Neuronal stem cell (in vitro differentiated cells): ENCODE measurements at regions not wholly inside any gene's neighbourhood (a gene's known extent, or its start where the extent isn't known, plus 50 kb on each side); places are given as distances from the start of the nearest gene placed in this dataset.

Experiments
- DNase-seq: peaks from one replicate; pipeline ENCODE4 v3.0.0-alpha.2; 2013; ENCODE audit warnings: low spot score
- H2AFZ ChIP-seq: one replicate; pipeline ENCODE4 v1.6.1; 2013; ENCODE audit warnings: mild to moderate bottlenecking, low read length, inconsistent platforms
- H2AK5ac ChIP-seq: 2 replicates; pipeline ENCODE4 v1.6.1; 2013; ENCODE audit warnings: low read depth, mild to moderate bottlenecking, inconsistent platforms, low read length, moderate library complexity, mixed read lengths
- H2BK120ac ChIP-seq: 2 replicates; pipeline ENCODE4 v1.6.1; 2013; ENCODE audit warnings: low read depth, mild to moderate bottlenecking, inconsistent platforms, low read length, moderate library complexity, mixed read lengths
- H2BK12ac ChIP-seq: one replicate; pipeline ENCODE4 v1.6.1; 2013; ENCODE audit warnings: low read length, inconsistent platforms
- H2BK15ac ChIP-seq: 2 replicates; pipeline ENCODE4 v1.6.1; 2013; ENCODE audit warnings: mild to moderate bottlenecking, low read length, inconsistent platforms, mixed read lengths
- H2BK5ac ChIP-seq: one replicate; pipeline ENCODE4 v1.6.1; 2013; ENCODE audit warnings: inconsistent platforms, mild to moderate bottlenecking, low read length, moderate library complexity
- H3K14ac ChIP-seq: one replicate; pipeline ENCODE4 v1.6.1; 2013; ENCODE audit warnings: low read length, inconsistent platforms
- H3K18ac ChIP-seq: 2 replicates; pipeline ENCODE4 v1.6.1; 2013; ENCODE audit warnings: low read length, inconsistent platforms
- H3K23ac ChIP-seq: 2 replicates; pipeline ENCODE4 v1.6.1; 2013; ENCODE audit warnings: low read depth, mild to moderate bottlenecking, mixed read lengths, low read length, inconsistent platforms; ENCODE audit not compliant: poor library complexity
- H3K27ac ChIP-seq: replicated peaks from 3 replicates; pipeline ENCODE4 v1.5.1; 2013; ENCODE audit warnings: low read length, inconsistent platforms
- H3K27me3 ChIP-seq, 3 experiments: 2 replicates each; pipeline ENCODE4 v1.6.1; 2013; ENCODE audit warnings: low read length in 3 of 3, mild to moderate bottlenecking in 2 of 3, inconsistent platforms in 1 of 3, low read depth in 1 of 3, mixed read lengths in 1 of 3, moderate library complexity in 1 of 3; ENCODE audit not compliant: control insufficient read depth in 3 of 3, insufficient read depth in 3 of 3
- H3K36me3 ChIP-seq, 2 donors: replicated peaks in 1 of 2; 2 replicates each; pipeline ENCODE4 v1.6.1; 2013; ENCODE audit warnings: low read length in 2 of 2; ENCODE audit not compliant: control insufficient read depth in 2 of 2, insufficient read depth in 2 of 2
- H3K4ac ChIP-seq: 2 replicates; pipeline ENCODE4 v1.6.1; 2013; ENCODE audit warnings: inconsistent platforms, mild to moderate bottlenecking, low read length, moderate library complexity
- H3K4me1 ChIP-seq, 2 donors: 1 replicate in 1 of 2; 2 replicates in 1 of 2; pipeline ENCODE4 v1.6.1; 2013; ENCODE audit warnings: low read length in 2 of 2, low read depth in 1 of 2; ENCODE audit not compliant: control insufficient read depth in 2 of 2, insufficient read depth in 1 of 2
- H3K4me2 ChIP-seq: one replicate; pipeline ENCODE4 v1.6.1; 2013; ENCODE audit warnings: mild to moderate bottlenecking, low read length, inconsistent platforms; ENCODE audit not compliant: insufficient read depth, poor library complexity, severe bottlenecking
- H3K4me3 ChIP-seq, 2 donors: 2 replicates each; pipeline ENCODE4 v1.5.1; 2013; ENCODE audit warnings: low read length in 2 of 2, mild to moderate bottlenecking in 2 of 2, inconsistent platforms in 1 of 2, moderate library complexity in 1 of 2
- H3K79me1 ChIP-seq: one replicate; pipeline ENCODE4 v1.6.1; 2013; ENCODE audit warnings: low read depth, mild to moderate bottlenecking, inconsistent platforms, low read length, moderate library complexity
- H3K9ac ChIP-seq: one replicate; pipeline ENCODE4 v1.6.1; 2013; ENCODE audit warnings: mild to moderate bottlenecking, low read depth, low read length, inconsistent platforms; ENCODE audit not compliant: poor library complexity
- H3K9me3 ChIP-seq, 2 donors: replicated peaks in 1 of 2; 2 replicates each; pipeline versions ENCODE3 to v1.6.1; 2013; ENCODE audit warnings: low read length in 2 of 2, mild to moderate bottlenecking in 2 of 2, inconsistent platforms in 1 of 2, low read depth in 1 of 2, mixed read lengths in 1 of 2, moderate library complexity in 1 of 2; ENCODE audit not compliant: control insufficient read depth in 2 of 2, insufficient read depth in 1 of 2
- H4K8ac ChIP-seq: one replicate; pipeline ENCODE4 v1.6.1; 2013; ENCODE audit warnings: low read depth, mild to moderate bottlenecking, inconsistent platforms, low read length, moderate library complexity
- H4K91ac ChIP-seq: one replicate; pipeline ENCODE4 v1.6.1; 2013; ENCODE audit warnings: low read length, low read depth, mild to moderate bottlenecking, inconsistent platforms; ENCODE audit not compliant: poor library complexity
- WGBS, 2 donors: extraction: QIAGEN DNeasy Blood & Tissue Kit; methylation state at CpG; one replicate each; pipeline ENCODE4 v1.1.7; 2013; ENCODE audit warnings: missing lambda C conversion rate in 2 of 2, mixed read lengths in 1 of 2; ENCODE audit not compliant: insufficient read length in 2 of 2, insufficient replicate concordance in 1 of 2; ENCODE audit errors: extremely low coverage in 2 of 2; 5-methylcytosine and 5-hydroxymethylcytosine counted together

DNA sequence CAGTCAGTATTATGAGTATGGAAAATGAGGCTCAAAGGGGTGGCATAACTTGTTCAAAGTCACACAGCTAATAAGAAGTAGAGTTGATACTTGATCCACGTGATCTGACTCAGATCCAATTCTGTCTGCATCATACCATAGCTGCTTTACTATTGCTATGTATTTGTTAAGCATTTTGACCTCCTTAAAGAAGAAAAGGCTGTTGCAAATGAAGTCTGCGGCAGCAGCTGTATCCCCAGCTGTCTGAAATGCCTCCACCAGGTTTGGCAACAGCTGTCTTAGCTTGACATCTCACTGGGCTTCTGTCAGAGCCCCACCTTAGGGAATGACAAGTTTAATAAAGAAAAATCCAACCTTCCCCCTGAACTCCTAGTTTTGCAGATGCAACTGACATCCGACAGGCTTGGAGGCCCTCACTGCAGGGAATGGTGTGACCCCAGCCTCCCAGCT, 75.6 kb upstream of the SLC44A1 start:
- H3K18ac ChIP-seq: no peak overlapping the region
- DNase-seq: no peak
- no peak overlapping the region for H2BK120ac ChIP-seq
- no peak overlapping the region for H2BK12ac ChIP-seq
- no peak overlapping the region for H3K23ac ChIP-seq
- H3K27ac ChIP-seq: no peak overlapping the region
- H3K4me1 ChIP-seq: peaks cover 0 to 7% of the 10 kb centered on the region in 2 donors
- H3K9ac ChIP-seq: no peak overlapping the region
- H3K27me3 ChIP-seq: peaks cover 0 to 6% (median 0%) of the 10 kb centered on the region in 3 experiments
- no peak overlapping the region for H4K8ac ChIP-seq
- no peaks in the 10 kb centered on the region for H3K79me1 ChIP-seq
- no peak overlapping the region for H3K14ac ChIP-seq
- H4K91ac ChIP-seq: no peak overlapping the region
- H3K9me3 ChIP-seq: no peaks in the 10 kb centered on the region
- H2AFZ ChIP-seq: no peak overlapping the region
- no peak overlapping the region for H2BK15ac ChIP-seq
- H2AK5ac ChIP-seq: no peak overlapping the region
- no peak overlapping the region for H3K4me2 ChIP-seq
- WGBS, 2 donors: no CpG with 5 or more reads among the region's 3 CpGs
- H3K36me3 ChIP-seq: no peaks in the 10 kb centered on the region
- H2BK5ac ChIP-seq: no peak overlapping the region
- H3K4me3 ChIP-seq: no peak overlapping the region
- H3K4ac ChIP-seq: no peak overlapping the region

DNA sequence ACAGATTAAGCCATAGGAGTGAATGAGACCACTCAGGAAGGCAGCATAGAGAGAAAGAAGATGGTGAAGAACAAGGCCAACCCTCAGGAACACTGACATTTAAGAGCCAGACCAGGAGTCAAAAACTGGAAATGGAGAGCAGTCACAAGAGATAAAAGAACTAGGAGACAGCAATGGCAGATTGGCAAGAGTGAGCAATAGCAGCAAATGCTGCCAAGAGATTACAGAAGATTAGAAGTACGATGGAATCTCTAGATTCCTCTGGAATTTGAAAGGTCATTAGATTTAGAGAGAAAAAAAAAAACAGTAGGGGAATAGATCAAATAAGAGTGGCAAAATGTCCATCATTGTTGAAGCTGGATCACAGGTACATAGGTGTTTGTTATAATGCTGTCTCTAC, 73.4 kb upstream of the SLC44A1 start:
- Histone ChIP-seq H2BK5ac (no peak overlapping the region), H3K14ac (no peak overlapping the region), H2BK15ac (no peak overlapping the region), H2AFZ (no peak overlapping the region), H3K4me2 (no peak overlapping the region), H3K27me3 (peaks cover 0 to 13% (median 0%) of the 10 kb centered on the region in 3 experiments), H3K9me3 (no peaks in the 10 kb centered on the region), H3K4ac (no peak overlapping the region), H3K9ac (no peak overlapping the region), H3K36me3 (no peaks in the 10 kb centered on the region), H2AK5ac (no peak overlapping the region), H2BK12ac (no peak overlapping the region), H3K4me3 (no peak overlapping the region), H2BK120ac (no peak overlapping the region), H4K91ac (no peak overlapping the region), H3K4me1 (peaks cover 0 to 8% of the 10 kb centered on the region in 2 donors), H3K18ac (no peak overlapping the region), H3K79me1 (no peaks in the 10 kb centered on the region), H4K8ac (no peak overlapping the region), H3K27ac (no peak overlapping the region), H3K23ac (no peak overlapping the region)
- no peak for DNase-seq
- no CpG with 5 or more reads among the region's 1 CpG for WGBS, 2 donors

DNA sequence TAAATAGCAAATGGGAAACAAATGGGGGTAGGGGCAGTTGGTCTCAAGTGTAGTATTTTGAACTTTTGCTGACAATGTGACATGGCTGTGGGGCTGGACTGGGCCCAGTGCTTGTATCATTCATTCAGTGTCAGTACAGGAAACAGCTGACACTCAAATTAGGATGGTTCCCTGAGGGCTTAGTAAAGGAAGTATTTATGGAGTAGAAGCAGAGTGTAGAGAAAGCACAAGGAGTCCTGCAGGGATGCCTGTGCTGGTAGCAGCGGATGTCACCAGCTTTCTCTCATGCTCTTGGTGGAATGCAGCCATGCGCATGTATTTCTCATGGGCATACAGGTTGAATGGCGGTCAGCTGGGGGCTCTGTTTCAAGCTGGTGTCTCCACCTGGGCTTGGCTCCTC, 72.9 kb upstream of the SLC44A1 start:
- no peak overlapping the region for H3K4me3 ChIP-seq
- H2BK5ac ChIP-seq: no peak overlapping the region
- H3K9me3 ChIP-seq: no peaks in the 10 kb centered on the region
- no peak overlapping the region for H3K4ac ChIP-seq
- H3K36me3 ChIP-seq: no peaks in the 10 kb centered on the region
- no peak overlapping the region for H4K91ac ChIP-seq
- H2BK120ac ChIP-seq: no peak overlapping the region
- no peak overlapping the region for H3K18ac ChIP-seq
- no peaks in the 10 kb centered on the region for H3K79me1 ChIP-seq
- no peak overlapping the region for H2BK15ac ChIP-seq
- H2AK5ac ChIP-seq: no peak overlapping the region
- peaks cover 0 to 8% of the 10 kb centered on the region in 2 donors for H3K4me1 ChIP-seq
- H2AFZ ChIP-seq: no peak overlapping the region
- no peak overlapping the region for H3K9ac ChIP-seq
- H3K27ac ChIP-seq: no peak overlapping the region
- DNase-seq: no peak
- WGBS, 2 donors: no CpG with 5 or more reads among the region's 3 CpGs
- no peak overlapping the region for H3K23ac ChIP-seq
- H3K27me3 ChIP-seq: peaks cover 0 to 13% (median 0%) of the 10 kb centered on the region in 3 experiments
- H2BK12ac ChIP-seq: no peak overlapping the region
- no peak overlapping the region for H4K8ac ChIP-seq
- no peak overlapping the region for H3K14ac ChIP-seq
- H3K4me2 ChIP-seq: no peak overlapping the region

DNA sequence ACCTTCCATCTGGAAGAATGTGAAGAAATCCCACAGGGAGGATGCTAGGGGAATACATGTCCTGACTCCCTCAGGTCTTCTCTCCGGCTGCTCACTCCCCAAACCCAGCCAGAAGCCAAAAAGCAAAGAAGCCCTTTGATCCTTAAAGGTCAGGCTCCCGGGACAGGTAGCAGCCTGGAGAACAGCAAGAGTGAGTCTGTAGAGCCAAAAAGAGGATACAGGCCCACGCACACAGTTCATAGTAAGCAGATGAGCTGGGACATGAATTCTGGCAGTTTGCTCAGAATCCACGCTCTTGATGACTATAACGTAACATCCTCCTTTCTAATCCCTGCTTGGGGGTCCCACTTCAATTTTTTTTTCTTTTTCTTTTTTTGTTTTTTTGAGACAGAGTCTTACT, 72.0 kb upstream of the SLC44A1 start:
- Histone ChIP-seq H2BK120ac (no peak overlapping the region), H2BK12ac (no peak overlapping the region), H3K9ac (no peak overlapping the region), H3K79me1 (no peaks in the 10 kb centered on the region), H3K4me1 (peaks cover 0 to 8% of the 10 kb centered on the region in 2 donors), H3K27me3 (peaks cover 0 to 13% (median 0%) of the 10 kb centered on the region in 3 experiments), H3K4me2 (no peak overlapping the region), H3K27ac (no peak overlapping the region), H2BK15ac (no peak overlapping the region), H3K36me3 (no peaks in the 10 kb centered on the region), H3K4me3 (no peak overlapping the region), H3K4ac (no peak overlapping the region), H2AK5ac (no peak overlapping the region), H3K14ac (no peak overlapping the region), H4K91ac (no peak overlapping the region), H3K9me3 (no peaks in the 10 kb centered on the region), H2BK5ac (no peak overlapping the region), H2AFZ (no peak overlapping the region), H4K8ac (no peak overlapping the region), H3K23ac (no peak overlapping the region), H3K18ac (no peak overlapping the region)
- no peak for DNase-seq
- no CpG with 5 or more reads among the region's 5 CpGs for WGBS, 2 donors
